ENCODE measurements at regions not wholly inside any gene's neighbourhood (a gene's known extent, or its start where the extent isn't known, plus 50 kb on each side); places are given as distances from the start of the nearest gene placed in this dataset.

DNA sequence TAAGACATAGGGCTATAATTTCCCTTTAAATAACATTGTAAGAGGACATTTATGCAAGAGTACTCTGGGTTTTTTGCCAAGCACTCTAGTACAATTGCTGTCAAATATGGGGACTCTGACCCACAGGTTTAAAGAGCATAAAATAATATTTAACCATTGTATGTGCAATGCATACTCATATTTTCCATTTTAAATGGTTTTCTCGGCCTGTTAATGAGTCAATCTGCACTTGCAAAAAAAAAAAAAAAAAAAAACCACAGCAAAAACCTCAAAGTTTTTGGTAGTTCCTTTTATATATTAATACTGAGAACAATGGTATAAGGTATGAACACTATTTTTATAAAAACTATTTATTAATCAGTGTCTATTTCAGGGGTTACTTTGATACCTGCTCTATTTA, 304.0 kb upstream of the CBLB start:
- TF ChIP-seq, protein P1, sequence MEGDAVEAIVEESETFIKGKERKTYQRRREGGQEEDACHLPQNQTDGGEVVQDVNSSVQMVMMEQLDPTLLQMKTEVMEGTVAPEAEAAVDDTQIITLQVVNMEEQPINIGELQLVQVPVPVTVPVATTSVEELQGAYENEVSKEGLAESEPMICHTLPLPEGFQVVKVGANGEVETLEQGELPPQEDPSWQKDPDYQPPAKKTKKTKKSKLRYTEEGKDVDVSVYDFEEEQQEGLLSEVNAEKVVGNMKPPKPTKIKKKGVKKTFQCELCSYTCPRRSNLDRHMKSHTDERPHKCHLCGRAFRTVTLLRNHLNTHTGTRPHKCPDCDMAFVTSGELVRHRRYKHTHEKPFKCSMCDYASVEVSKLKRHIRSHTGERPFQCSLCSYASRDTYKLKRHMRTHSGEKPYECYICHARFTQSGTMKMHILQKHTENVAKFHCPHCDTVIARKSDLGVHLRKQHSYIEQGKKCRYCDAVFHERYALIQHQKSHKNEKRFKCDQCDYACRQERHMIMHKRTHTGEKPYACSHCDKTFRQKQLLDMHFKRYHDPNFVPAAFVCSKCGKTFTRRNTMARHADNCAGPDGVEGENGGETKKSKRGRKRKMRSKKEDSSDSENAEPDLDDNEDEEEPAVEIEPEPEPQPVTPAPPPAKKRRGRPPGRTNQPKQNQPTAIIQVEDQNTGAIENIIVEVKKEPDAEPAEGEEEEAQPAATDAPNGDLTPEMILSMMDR (IDR thresholded peaks at IDR 0.05; ENCODE audit: control extremely low read depth, extremely low read depth), result no peak
- no peaks in the 10 kb centered on the region for H3K27me3 ChIP-seq (ENCODE audit: control insufficient read depth in 3 of 3, insufficient read depth in 3 of 3, low read length in 2 of 3)
- H3K9ac ChIP-seq (ENCODE audit: insufficient read depth in 1 of 2, low read length in 2 of 2), result no peak overlapping the region
- DNase-seq (no peak), ATAC-seq (ENCODE audit: insufficient read depth, low FRiP score) (no peak)
- no peaks in the 10 kb centered on the region for H3K36me3 ChIP-seq (ENCODE audit: control insufficient read depth in 4 of 4, insufficient read depth in 4 of 4, low read length in 4 of 4)
- no peak overlapping the region for H3K27ac ChIP-seq (ENCODE audit: low read depth in 1 of 2, low read length in 1 of 2)
- 26 to 40% methylated on average over 1 of the region's 1 CpG for WGBS, 2 donors
- H3K4me3 ChIP-seq, result no peak overlapping the region
- H3K9me3 ChIP-seq (ENCODE audit: control insufficient read depth in 4 of 4, insufficient read depth in 3 of 4, low read length in 3 of 4), result no peaks in the 10 kb centered on the region
- H3K4me1 ChIP-seq (ENCODE audit: control insufficient read depth in 5 of 5, insufficient read depth in 5 of 5, low read length in 5 of 5), result peaks cover 0 to 18% (median 0%) of the 10 kb centered on the region in 5 donors

DNA sequence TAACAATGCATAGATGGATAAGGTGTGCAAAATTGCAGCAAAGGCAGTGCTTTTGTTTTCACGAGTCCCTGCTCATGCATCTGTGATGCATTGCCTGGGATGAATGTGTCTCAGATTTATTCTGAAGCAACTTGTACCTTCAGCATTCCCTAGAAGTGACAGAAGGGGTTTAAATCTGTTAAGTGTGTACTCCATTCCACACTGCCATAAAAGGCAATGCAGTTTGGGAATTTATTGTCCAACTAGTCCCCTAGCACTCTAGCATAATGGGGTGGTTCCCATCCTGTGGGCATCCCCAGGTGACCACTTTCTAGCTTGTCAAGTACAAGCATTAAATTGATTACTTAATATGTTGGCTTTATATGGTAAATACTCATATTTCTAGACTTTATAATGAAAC, 306.5 kb upstream of the CBLB start:
- no peak overlapping the region for H3K27ac ChIP-seq (ENCODE audit: low read depth in 1 of 2, low read length in 1 of 2)
- H3K27me3 ChIP-seq (ENCODE audit: control insufficient read depth in 3 of 3, insufficient read depth in 3 of 3, low read length in 2 of 3), result no peaks in the 10 kb centered on the region
- TF ChIP-seq, protein P1 (IDR thresholded peaks at IDR 0.05; ENCODE audit: control extremely low read depth, extremely low read depth), result no peak
- 94 to 100% methylated on average over 1 of the region's 1 CpG for WGBS, 2 donors
- H3K9me3 ChIP-seq (ENCODE audit: control insufficient read depth in 4 of 4, insufficient read depth in 3 of 4, low read length in 3 of 4), result no peaks in the 10 kb centered on the region
- peaks cover 0 to 15% (median 0%) of the 10 kb centered on the region in 5 donors for H3K4me1 ChIP-seq (ENCODE audit: control insufficient read depth in 5 of 5, insufficient read depth in 5 of 5, low read length in 5 of 5)
- no peak overlapping the region for H3K4me3 ChIP-seq
- no peak for ATAC-seq (ENCODE audit: insufficient read depth, low FRiP score)
- no peaks in the 10 kb centered on the region for H3K36me3 ChIP-seq (ENCODE audit: control insufficient read depth in 4 of 4, insufficient read depth in 4 of 4, low read length in 4 of 4)
- DNase-seq, result no peak
- H3K9ac ChIP-seq (ENCODE audit: insufficient read depth in 1 of 2, low read length in 2 of 2), result no peak overlapping the region

DNA sequence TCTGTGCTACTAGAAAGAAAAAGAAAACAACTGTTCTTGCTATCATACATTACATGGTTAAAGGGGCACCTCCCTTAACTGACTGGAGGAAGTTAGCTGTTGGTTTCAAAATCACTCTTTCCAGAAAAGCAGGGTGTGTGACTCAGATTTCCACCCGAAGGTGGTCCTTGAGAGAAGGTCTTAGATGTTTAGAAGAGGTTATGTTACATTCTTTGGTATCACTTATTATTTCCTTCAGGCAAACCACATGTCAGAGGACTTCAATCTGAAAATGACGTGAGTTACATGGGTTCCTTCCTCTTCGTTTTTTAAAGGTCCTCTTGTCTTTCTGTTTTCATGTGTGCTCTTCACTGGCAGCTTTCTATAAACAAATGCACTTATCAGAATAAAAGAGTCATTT, 307.9 kb upstream of the CBLB start:
- TF ChIP-seq, protein P1 (IDR thresholded peaks at IDR 0.05; ENCODE audit: control extremely low read depth, extremely low read depth), result no peak
- no peaks in the 10 kb centered on the region for H3K27me3 ChIP-seq (ENCODE audit: control insufficient read depth in 3 of 3, insufficient read depth in 3 of 3, low read length in 2 of 3)
- H3K9me3 ChIP-seq (ENCODE audit: control insufficient read depth in 4 of 4, insufficient read depth in 3 of 4, low read length in 3 of 4), result no peaks in the 10 kb centered on the region
- no peaks in the 10 kb centered on the region for H3K36me3 ChIP-seq (ENCODE audit: control insufficient read depth in 4 of 4, insufficient read depth in 4 of 4, low read length in 4 of 4)
- peak; percentile 63 for ATAC-seq (ENCODE audit: insufficient read depth, low FRiP score)
- H3K4me3 ChIP-seq, result no peak overlapping the region
- no peak for DNase-seq
- no peak overlapping the region for H3K9ac ChIP-seq (ENCODE audit: insufficient read depth in 1 of 2, low read length in 2 of 2)
- H3K27ac ChIP-seq (ENCODE audit: low read depth in 1 of 2, low read length in 1 of 2), result no peak overlapping the region
- peaks cover 0 to 8% (median 0%) of the 10 kb centered on the region in 5 donors for H3K4me1 ChIP-seq (ENCODE audit: control insufficient read depth in 5 of 5, insufficient read depth in 5 of 5, low read length in 5 of 5)
- 0 to 6% methylated on average over 3 of the region's 3 CpGs for whole genome bisulfite sequencing, 2 donors

DNA sequence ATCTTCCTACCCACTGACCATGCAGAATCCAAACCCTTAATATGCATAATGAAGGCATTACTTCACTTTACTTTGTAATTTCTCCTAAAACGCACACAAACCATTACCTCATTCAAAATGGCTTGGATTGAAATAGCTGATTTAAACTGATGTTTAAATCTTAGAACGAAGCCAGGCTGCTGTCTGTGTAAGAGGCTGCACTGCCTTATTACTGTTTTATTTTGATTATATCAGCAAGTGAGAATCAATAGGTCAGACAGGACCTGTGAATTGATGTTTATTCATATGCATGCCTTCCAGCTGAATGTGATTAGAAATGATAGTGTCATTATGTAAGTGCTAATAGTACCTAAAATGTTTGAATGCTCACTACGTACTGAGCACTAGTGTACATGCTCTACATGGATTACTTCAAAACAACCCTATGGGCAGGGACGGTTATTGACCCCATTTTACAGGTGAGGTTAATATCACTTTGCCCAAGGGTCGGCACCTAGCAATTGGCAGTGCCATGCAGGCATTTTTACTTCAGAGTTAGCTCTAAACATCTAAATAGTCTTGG, 314.2 kb upstream of the CBLB start:
- H3K4me3 ChIP-seq, result no peak overlapping the region
- H3K9me3 ChIP-seq (ENCODE audit: control insufficient read depth in 4 of 4, insufficient read depth in 3 of 4, low read length in 3 of 4), result no peaks in the 10 kb centered on the region
- WGBS, 2 donors, result 92 to 93% methylated on average over 5 of the region's 5 CpGs
- H3K9ac ChIP-seq (ENCODE audit: insufficient read depth in 1 of 2, low read length in 2 of 2), result no peak overlapping the region
- no peaks in the 10 kb centered on the region for H3K27me3 ChIP-seq (ENCODE audit: control insufficient read depth in 3 of 3, insufficient read depth in 3 of 3, low read length in 2 of 3)
- no peak overlapping the region for H3K27ac ChIP-seq (ENCODE audit: low read depth in 1 of 2, low read length in 1 of 2)
- no peaks in the 10 kb centered on the region for H3K36me3 ChIP-seq (ENCODE audit: control insufficient read depth in 4 of 4, insufficient read depth in 4 of 4, low read length in 4 of 4)
- no peak for DNase-seq
- TF ChIP-seq, protein P1 (IDR thresholded peaks at IDR 0.05; ENCODE audit: control extremely low read depth, extremely low read depth), result no peak
- H3K4me1 ChIP-seq (ENCODE audit: control insufficient read depth in 5 of 5, insufficient read depth in 5 of 5, low read length in 5 of 5), result peaks cover 0 to 9% (median 0%) of the 10 kb centered on the region in 5 donors
- no peak for ATAC-seq (ENCODE audit: insufficient read depth, low FRiP score)
